GM18951 (cell line): ENCODE measurements at regions not wholly inside any gene's neighbourhood (a gene's known extent, or its start where the extent isn't known, plus 50 kb on each side); places are given as distances from the start of the nearest gene placed in this dataset.

Source experiments
- POLR2A ChIP-seq: IDR thresholded peaks from 4 replicates; pipeline ENCODE4 v1.6.1; 2011; ENCODE audit warnings: mild to moderate bottlenecking; ENCODE audit not compliant: insufficient read length, insufficient read depth; ENCODE audit errors: extremely low read depth
- in situ Hi-C: fragments of 300-500 bp; cut with MboI; formaldehyde crosslinking; loops from one replicate; pipeline ENCODE4 v1.12.0; 2022; ENCODE audit warnings: low sequenced_read_pairs, mixed read lengths, inconsistent platforms; ENCODE audit not compliant: unreplicated experiment

- in situ Hi-C loops, result no loop called here
- TF ChIP-seq POLR2A, result no peak
Measured at GRCh38 chr16:35664091-35664693, 2204.8 kb downstream of the TP53TG3F start.

- TF ChIP-seq POLR2A, result no peak
- in situ Hi-C loops, result no loop called here
Measured at GRCh38 chr16:35685085-35685484, 2225.7 kb downstream of the TP53TG3F start.

GRCh38 chr16:35686595-35686994, 2227.2 kb downstream of the TP53TG3F start:
- TF ChIP-seq POLR2A, result no peak

GRCh38 chr16:35687071-35687470, 2227.7 kb downstream of the TP53TG3F start:
- in situ Hi-C loops, result no loop called here
- TF ChIP-seq POLR2A, result no peak

More at GRCh38 chr16:35686595-35686994, 2227.2 kb downstream of the TP53TG3F start:
- in situ Hi-C loops, result no loop called here

GRCh38 chr16:35687781-35688180, 2228.4 kb downstream of the TP53TG3F start:
- in situ Hi-C loops, result no loop called here
- TF ChIP-seq POLR2A, result no peak

DNA sequence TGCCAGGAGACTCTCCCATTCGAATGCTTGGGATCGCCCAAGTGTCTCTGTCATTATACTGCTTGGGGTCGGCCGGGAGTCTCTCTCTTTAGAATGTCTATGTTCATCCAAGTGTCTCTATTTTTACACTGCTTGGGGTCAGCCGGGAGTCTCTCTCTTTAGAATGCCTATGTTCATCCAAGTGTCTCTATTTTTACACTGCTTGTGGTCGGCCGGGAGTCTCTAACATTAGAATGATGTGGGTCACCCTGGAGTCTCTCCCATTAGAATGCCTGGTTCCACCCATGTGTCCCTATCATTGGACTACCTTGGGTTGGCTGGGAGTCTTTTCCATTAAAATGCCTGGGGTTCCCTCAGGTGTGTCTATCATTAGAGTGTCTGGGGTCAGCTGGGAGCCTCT, 2230.4 kb downstream of the TP53TG3F start:
- no peak for TF ChIP-seq POLR2A
- in situ Hi-C loops, result no loop called here

DNA sequence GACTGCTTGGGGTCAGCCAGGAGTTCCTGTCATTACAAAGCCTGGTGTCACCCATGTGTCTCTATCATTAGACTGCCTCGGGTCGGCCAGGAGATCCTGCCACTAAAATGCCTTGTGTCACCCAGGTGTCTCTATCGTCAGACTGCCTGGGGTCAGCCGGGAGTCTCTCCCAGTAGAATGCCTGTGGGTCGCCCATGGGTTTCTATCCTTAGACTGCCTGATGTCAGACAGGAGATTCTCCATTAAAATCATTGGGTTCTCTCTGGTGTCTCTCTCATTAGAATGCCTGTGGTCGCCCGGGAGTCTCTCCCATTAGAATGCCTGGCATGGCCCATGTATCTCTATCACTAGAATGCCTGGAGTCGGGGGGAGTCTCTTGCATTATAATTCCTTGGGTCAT, 2231.0 kb downstream of the TP53TG3F start:
- no peak for TF ChIP-seq POLR2A
- in situ Hi-C loops, result no loop called here

- no peak for TF ChIP-seq POLR2A
- in situ Hi-C loops, result no loop called here
Measured at GRCh38 chr16:35691057-35691456, 2231.6 kb downstream of the TP53TG3F start.

- TF ChIP-seq POLR2A, result no peak
- in situ Hi-C loops, result no loop called here
Measured at GRCh38 chr16:35692824-35693223, 2233.4 kb downstream of the TP53TG3F start.

DNA sequence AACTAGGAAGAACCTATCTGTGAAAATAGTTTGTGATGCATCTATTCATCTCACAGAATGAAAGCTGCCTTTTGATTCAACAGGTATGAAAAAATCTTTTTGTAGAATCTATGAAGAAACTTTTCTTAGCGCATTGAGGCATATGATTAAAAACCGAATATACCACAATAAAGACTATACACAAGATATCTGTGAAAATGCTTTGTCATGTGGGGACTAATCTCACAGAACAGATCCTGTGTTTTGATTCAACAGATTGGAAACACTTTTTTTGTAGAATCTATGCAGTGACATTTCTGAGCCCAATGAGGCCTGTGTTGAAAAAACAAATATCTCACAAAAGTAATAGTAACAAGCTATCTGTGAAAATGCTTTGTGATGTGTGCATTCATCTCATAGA, 2247.5 kb downstream of the TP53TG3F start:
- in situ Hi-C loops, result no loop called here
- no peak for TF ChIP-seq POLR2A

DNA sequence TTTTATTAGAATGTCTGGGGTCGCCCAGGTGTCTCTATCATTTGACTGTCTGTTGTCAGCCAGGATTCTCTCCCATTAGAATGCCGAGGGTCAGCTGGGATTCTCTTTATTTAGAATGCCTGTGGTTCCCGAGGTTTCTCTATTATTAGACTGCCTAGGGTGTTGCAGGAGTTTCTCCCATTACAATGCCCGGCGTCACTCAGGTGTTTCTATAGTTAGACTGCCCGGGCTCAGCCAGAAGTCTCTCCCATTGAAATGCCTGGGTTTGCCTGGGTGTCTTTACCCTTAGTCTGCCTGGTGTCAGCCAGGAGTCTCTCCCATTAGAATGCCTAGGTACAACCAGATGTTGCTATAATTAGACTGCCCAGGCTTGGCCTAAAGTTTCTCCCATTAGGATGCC, 2252.0 kb downstream of the TP53TG3F start:
- in situ Hi-C loops, result no loop called here
- no peak for TF ChIP-seq POLR2A

DNA sequence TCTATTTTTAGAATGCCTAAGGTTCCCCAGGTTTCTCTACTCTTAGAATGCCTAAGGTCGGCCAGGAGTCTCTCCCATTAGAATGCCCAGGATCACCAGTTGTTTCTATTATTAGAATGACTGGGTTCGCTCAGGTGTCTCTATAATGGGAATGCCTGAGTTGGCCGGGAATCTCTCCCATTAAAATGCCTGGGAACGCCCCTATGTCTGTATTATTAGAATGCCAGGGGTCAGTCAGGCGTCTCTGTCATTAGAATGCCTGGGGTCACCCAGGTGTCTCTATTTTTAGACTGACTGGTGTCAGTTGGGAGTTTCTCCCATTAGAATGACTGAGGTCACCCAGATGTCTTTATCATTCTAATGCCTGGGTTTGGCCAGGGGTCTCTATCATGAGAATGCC, 2252.5 kb downstream of the TP53TG3F start:
- in situ Hi-C loops, result no loop called here
- no peak for TF ChIP-seq POLR2A

DNA sequence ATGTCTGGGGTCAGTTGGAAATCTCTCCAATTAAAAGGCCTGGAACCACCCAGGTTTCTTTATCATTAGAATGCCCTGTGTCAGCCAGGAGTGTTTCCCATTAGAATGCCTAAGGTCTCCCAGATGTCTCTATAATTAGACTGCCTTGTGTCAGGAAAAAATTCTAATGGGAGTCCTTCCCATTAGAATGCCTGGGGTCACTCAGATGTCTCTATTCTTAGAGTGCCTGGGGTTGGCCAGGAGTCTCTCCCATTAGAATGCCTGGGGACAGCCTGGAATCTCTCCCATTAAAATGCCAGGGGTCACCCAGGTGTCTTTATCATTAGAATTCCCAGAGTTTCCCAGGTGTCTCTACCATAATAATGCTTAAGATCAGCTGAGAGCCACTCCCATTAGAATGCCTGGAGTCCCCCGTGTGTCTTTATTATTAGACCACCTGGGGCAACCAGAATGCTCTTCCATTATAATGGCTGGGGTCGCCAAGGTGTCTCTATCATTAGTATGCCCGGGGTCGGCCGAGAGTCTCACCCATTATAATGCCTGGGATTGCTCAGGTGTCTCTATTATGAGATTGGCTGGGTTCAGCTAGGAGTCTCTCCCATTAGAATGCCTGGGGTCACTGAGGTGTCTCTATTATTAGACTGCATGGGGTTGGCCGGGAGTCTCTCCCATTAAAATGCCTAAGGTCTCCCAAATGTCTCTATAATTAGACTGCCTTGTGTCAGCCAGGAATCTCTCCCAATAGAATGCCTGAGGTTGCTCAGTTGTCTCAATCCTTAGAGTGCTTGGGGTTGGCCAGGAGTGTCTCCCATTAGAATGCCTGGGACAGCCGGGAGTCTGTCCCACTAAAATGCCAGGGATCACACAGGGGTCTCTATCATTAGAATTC, 2254.6 kb downstream of the TP53TG3F start:
- in situ Hi-C loops, result no loop called here
- TF ChIP-seq POLR2A, result no peak

GRCh38 chr16:35714665-35715064, 2255.3 kb downstream of the TP53TG3F start:
- in situ Hi-C loops, result no loop called here
- no peak for TF ChIP-seq POLR2A
